ENCODE measurements at regions not wholly inside any gene's neighbourhood (a gene's known extent, or its start where the extent isn't known, plus 50 kb on each side); places are given as distances from the start of the nearest gene placed in this dataset.

DNA sequence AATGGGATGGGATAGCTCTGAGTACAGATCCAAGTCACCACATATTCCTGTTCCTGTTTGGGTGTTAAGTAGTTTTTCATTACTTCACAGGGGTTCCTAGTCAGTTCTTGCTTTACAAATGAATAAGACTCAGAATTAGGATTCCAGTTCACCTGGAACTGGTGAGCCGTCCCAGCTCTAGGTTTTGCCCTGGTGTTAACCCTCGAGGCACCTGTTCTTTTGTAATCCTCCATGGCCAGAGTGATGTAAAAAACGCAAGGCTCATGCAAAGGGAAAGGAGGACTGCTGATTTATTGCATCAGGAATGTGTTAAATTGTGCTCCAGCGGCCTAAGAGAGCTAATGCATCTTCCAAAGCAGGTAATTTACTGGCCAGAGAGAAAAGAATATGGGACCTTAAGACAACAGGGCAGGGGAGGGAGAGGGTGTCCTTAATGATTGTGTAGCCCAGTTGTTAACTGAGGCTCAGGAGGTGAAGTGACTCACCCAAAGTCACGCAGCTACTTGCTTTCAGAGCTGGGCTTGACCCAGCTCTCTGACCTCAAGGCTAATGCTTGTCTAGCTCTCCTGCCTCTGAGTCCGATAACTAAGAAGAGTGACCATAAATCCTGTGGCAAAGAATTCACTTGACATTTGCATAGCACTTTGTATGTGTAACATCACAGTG, 70.5 kb downstream of the DMRT2 start:
- no peak for TF ChIP-seq POLR2A (IDR thresholded peaks at IDR 0.05)
- TF ChIP-seq, protein P1, sequence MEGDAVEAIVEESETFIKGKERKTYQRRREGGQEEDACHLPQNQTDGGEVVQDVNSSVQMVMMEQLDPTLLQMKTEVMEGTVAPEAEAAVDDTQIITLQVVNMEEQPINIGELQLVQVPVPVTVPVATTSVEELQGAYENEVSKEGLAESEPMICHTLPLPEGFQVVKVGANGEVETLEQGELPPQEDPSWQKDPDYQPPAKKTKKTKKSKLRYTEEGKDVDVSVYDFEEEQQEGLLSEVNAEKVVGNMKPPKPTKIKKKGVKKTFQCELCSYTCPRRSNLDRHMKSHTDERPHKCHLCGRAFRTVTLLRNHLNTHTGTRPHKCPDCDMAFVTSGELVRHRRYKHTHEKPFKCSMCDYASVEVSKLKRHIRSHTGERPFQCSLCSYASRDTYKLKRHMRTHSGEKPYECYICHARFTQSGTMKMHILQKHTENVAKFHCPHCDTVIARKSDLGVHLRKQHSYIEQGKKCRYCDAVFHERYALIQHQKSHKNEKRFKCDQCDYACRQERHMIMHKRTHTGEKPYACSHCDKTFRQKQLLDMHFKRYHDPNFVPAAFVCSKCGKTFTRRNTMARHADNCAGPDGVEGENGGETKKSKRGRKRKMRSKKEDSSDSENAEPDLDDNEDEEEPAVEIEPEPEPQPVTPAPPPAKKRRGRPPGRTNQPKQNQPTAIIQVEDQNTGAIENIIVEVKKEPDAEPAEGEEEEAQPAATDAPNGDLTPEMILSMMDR (IDR thresholded peaks at IDR 0.05), result no peak

Data from testis (tissue), 2 donors.